T-helper 17 cell (primary cell): ENCODE measurements at regions not wholly inside any gene's neighbourhood (a gene's known extent, or its start where the extent isn't known, plus 50 kb on each side); places are given as distances from the start of the nearest gene placed in this dataset.
"Not testable (repeated sequence)": the region's sequence is repeated elsewhere in the genome, so short reads cannot be mapped to it uniquely, and the experiment has no call there.

Experiments
- ATAC-seq: fragments of 150-1000 bp; cut with Tn5 transposase; 2 replicates; pipeline ENCODE4 v1.10.0; 2021; ENCODE audit warnings: mild to moderate bottlenecking, moderate library complexity
- DNase-seq, 3 donors: peaks; one replicate each; pipeline versions ENCODE4 v3.0.0 to v3.0.0-alpha.2; 2020 to 2021
- H3K9me3 ChIP-seq: one replicate; pipeline ENCODE4 v1.7.0; 2013; ENCODE audit warnings: low read length, mild to moderate bottlenecking; ENCODE audit not compliant: control insufficient read depth, poor library complexity, severe bottlenecking
- H3K27ac Mint-ChIP-seq: one replicate; pipeline ENCODE4 v1.8.0; 2022; ENCODE audit warnings: mild to moderate bottlenecking, moderate library complexity, mixed read lengths
- H3K27me3 Mint-ChIP-seq: one replicate; pipeline ENCODE4 v1.8.0; 2022; ENCODE audit warnings: mixed read lengths
- H3K36me3 Mint-ChIP-seq: one replicate; pipeline ENCODE4 v1.8.0; 2022; ENCODE audit warnings: low read depth, mixed read lengths
- H3K4me1 Mint-ChIP-seq: one replicate; pipeline ENCODE4 v1.8.0; 2022; ENCODE audit warnings: mild to moderate bottlenecking, mixed read lengths
- H3K4me3 Mint-ChIP-seq: one replicate; pipeline ENCODE4 v1.8.0; 2022; ENCODE audit warnings: mild to moderate bottlenecking, moderate library complexity, mixed read lengths

DNA sequence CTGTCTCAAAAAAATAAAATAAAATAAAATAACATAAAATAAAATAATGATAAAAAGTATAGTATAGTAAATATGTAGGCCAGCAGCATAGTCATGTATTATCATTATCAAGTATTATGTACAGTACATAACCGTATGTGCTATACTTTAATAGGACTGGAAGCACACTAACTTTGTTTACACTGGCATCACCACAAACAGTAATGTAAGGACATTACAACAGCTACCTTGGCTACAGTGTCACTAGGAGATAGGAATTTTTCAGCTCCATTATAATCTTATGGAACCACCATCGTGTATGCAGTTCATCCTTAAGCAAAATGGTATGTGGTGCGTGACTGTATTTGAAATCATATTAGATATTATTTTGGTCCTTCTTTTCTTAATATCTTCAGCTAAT lies 1163.5 kb upstream of the LRRTM3 start:
- DNase-seq (no peak), ATAC-seq (no peak)
- no peaks in the 10 kb centered on the region for H3K36me3 Mint-ChIP-seq

DNA sequence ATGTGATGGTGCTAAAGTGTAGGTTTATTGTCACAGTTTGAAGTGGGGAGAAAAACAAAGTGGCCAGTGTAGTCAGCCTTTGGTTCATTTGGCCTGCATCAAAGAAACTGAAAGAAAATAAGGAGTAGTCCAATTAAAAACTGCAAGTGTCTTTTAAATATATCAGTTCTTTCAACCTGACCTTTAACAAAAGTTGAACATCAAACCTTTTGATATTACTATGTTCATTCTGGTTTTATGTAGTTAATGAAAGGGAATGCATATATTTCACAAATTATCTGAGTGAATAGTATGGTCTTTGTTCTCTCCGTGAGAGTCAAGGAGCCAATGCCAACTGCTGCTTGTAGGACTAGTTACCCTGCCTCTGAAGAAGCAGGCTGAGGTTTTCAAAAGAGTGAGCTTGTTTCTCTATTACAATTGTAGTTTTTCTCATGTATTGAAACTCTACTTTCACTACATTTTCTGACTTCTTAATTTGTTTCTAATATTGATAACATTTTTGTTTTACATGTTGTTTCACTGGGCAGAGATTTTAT lies 1160.8 kb upstream of the LRRTM3 start:
- H3K36me3 Mint-ChIP-seq: no peaks in the 10 kb centered on the region

More for the DNA sequence above, 1163.5 kb upstream of the LRRTM3 start:
- Mint-ChIP-seq H3K27me3 (no peaks in the 10 kb centered on the region), H3K4me3 (no peak overlapping the region), H3K4me1 (no peaks in the 10 kb centered on the region), H3K27ac (no peak overlapping the region)
- no peaks in the 10 kb centered on the region for H3K9me3 ChIP-seq

DNA sequence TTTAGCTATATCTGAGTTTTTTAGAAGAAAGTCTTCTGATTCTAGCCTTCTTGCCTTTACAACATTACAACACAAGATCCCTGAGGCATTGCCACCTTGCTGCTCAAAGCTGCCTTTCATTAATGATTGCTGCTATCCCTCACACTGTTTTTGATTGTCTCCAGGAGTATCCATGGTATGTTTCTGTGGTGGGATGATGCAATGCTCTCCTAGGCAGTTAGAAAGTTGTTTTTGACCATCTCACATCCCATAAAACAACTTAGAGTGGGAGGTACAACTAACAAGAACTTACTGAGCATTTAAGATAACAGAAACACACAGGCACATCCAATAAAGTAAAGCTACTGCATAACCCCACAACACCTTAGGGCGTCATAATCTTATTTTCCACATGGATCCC lies 1156.0 kb upstream of the LRRTM3 start:
- Mint-ChIP-seq H3K4me3 (no peak overlapping the region), H3K27ac (no peak overlapping the region), H3K36me3 (no peaks in the 10 kb centered on the region), H3K4me1 (no peaks in the 10 kb centered on the region), H3K27me3 (no peaks in the 10 kb centered on the region)
- ATAC-seq (no peak), DNase-seq (no peak)
- no peaks in the 10 kb centered on the region for H3K9me3 ChIP-seq

More for the DNA sequence above, 1160.8 kb upstream of the LRRTM3 start:
- ATAC-seq (no peak), DNase-seq (no peak)
- Mint-ChIP-seq H3K27me3 (no peaks in the 10 kb centered on the region), H3K27ac (no peak overlapping the region), H3K4me1 (no peaks in the 10 kb centered on the region), H3K4me3 (no peak overlapping the region)
- no peaks in the 10 kb centered on the region for H3K9me3 ChIP-seq

DNA sequence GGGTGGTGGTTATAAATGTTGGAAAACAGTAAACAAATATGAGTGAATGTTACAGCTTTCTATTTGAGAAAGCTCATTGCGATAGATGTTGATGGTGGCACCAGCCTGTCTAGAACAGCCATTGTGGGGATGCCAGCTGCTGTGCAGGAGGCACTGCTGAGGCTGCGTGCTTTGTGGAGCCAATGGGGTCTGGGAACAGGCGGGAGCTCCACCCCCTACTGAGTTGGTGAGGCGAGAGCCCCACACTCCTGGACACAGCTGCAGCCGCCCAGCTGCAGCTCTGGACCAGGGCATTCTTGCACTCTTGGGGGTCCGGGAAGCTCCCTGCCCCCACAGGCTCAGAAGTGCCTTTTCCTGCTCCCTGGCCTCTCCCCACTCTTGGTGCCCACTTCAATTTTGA lies 1147.1 kb upstream of the LRRTM3 start:
- Mint-ChIP-seq H3K4me3 (no peak overlapping the region), H3K27ac (no peak overlapping the region), H3K27me3 (no peaks in the 10 kb centered on the region), H3K36me3 (no peaks in the 10 kb centered on the region), H3K4me1 (no peaks in the 10 kb centered on the region)
- DNase-seq: no peak
- no peak for ATAC-seq
- H3K9me3 ChIP-seq: no peaks in the 10 kb centered on the region

DNA sequence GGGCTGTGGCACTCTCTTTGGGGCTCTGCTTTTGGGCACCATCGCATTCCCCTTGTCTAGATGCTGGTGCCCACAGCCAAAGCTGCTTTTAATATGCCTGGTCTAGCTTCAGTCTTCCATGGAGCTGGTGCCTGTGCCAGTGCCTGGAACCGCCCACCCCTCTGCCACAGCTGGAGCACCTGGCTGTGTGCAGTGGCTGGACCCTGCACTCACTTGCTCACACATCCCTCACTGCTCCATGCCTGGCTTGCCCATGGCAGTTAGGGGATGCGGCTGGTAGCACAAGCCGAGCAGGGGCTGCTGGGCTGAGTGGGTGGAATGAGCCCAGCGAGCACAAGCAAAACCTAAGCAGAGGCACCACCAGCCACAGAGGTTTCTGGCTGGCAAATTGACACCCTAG lies 1145.9 kb upstream of the LRRTM3 start:
- no peak overlapping the region for H3K27ac Mint-ChIP-seq
- no peaks in the 10 kb centered on the region for H3K36me3 Mint-ChIP-seq
- H3K4me3 Mint-ChIP-seq: no peak overlapping the region

DNA sequence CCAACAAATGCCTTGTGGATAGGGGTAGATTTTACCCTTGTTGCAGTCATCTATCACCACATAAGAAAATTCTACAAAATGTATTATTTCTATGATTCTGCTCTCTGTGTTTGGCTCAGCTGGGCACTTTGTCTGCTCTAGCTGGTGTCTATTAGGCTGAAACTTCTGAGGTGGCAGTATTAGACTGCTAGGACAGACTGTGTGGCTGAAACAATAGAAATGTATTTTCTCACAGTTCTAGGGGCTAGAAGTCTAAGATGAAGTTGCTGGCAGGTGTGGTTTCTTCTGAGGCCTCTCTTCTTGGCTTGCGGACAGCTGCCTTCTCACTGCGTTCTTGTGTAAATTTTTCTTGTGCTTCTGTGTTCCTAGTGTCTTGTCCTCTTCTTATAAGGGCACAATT lies 1139.6 kb upstream of the LRRTM3 start:
- H3K27ac Mint-ChIP-seq: no peak overlapping the region
- no peaks in the 10 kb centered on the region for H3K9me3 ChIP-seq
- H3K27me3 Mint-ChIP-seq: no peaks in the 10 kb centered on the region
- no peak for DNase-seq
- no peaks in the 10 kb centered on the region for H3K36me3 Mint-ChIP-seq
- ATAC-seq: no peak
- H3K4me3 Mint-ChIP-seq: no peak overlapping the region
- H3K4me1 Mint-ChIP-seq: no peaks in the 10 kb centered on the region

More for the DNA sequence above, 1145.9 kb upstream of the LRRTM3 start:
- ATAC-seq (no peak), DNase-seq (no peak)
- H3K4me1 Mint-ChIP-seq: no peaks in the 10 kb centered on the region
- no peaks in the 10 kb centered on the region for H3K9me3 ChIP-seq
- H3K27me3 Mint-ChIP-seq: no peaks in the 10 kb centered on the region

DNA sequence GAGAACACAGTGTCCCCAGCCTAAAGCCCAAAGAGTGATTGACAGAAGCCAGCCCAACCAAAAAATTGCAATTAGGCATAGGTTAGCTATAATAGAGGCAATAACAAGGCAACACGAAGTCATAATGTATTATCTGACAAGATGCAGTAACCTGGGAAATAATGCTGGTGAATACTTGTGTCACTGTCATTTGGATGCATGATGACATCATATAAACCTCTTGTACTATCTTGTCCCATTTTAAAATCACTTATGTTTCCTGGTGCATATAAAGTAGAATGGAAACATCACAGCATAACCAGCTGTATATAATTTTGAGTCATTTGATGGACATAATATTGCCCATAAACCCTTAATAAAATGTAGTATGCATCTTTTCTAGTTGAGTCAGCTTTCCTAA lies 1138.3 kb upstream of the LRRTM3 start:
- Mint-ChIP-seq H3K4me3 (no peak overlapping the region), H3K36me3 (no peaks in the 10 kb centered on the region), H3K27ac (no peak overlapping the region), H3K27me3 (no peaks in the 10 kb centered on the region), H3K4me1 (no peaks in the 10 kb centered on the region)
- DNase-seq (no peak), ATAC-seq (no peak)
- no peaks in the 10 kb centered on the region for H3K9me3 ChIP-seq

DNA sequence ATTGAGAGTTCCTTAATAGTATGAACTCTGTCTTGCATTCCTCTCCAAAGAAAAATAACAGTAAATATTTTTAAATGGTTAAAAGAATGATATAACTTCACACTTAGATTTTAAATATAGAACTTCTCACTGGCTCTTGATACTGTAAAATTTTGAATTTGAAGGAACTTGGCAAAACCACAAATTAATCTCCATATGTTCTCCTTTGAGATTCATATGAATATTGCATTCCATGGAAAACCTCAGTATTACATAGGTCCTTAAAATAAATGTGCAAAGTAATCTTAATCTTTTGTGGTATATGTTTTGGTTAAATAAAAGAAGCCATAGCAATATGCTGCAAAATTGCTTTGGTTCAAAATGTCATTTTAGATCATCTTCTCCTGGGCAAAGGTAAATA lies 1137.6 kb upstream of the LRRTM3 start:
- ATAC-seq (no peak), DNase-seq (no peak)
- Mint-ChIP-seq H3K27me3 (no peaks in the 10 kb centered on the region), H3K36me3 (no peaks in the 10 kb centered on the region), H3K27ac (no peak overlapping the region), H3K4me1 (no peaks in the 10 kb centered on the region), H3K4me3 (no peak overlapping the region)
- no peaks in the 10 kb centered on the region for H3K9me3 ChIP-seq

DNA sequence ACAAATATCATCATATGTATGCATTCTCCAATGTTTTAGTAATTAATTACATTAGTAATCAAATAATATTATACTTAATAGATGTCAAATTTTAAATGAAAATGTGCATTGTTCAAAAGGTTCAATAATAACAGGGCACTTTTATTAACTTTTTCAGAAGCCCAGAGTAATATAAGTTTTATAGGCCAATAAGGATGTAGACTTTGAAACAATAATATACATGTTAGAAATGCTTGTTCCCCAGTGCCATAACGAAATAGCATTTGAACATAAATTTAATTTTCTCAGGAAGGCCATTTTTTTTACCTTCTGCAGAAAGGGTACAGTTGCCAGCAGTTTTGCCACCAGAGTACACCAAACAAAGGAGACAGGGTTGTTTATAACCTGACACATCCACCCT lies 1133.9 kb upstream of the LRRTM3 start:
- Mint-ChIP-seq H3K36me3 (no peaks in the 10 kb centered on the region), H3K27ac (no peak overlapping the region), H3K4me1 (no peaks in the 10 kb centered on the region), H3K27me3 (no peaks in the 10 kb centered on the region), H3K4me3 (no peak overlapping the region)
- H3K9me3 ChIP-seq: no peaks in the 10 kb centered on the region
- no peak for DNase-seq
- ATAC-seq: no peak

DNA sequence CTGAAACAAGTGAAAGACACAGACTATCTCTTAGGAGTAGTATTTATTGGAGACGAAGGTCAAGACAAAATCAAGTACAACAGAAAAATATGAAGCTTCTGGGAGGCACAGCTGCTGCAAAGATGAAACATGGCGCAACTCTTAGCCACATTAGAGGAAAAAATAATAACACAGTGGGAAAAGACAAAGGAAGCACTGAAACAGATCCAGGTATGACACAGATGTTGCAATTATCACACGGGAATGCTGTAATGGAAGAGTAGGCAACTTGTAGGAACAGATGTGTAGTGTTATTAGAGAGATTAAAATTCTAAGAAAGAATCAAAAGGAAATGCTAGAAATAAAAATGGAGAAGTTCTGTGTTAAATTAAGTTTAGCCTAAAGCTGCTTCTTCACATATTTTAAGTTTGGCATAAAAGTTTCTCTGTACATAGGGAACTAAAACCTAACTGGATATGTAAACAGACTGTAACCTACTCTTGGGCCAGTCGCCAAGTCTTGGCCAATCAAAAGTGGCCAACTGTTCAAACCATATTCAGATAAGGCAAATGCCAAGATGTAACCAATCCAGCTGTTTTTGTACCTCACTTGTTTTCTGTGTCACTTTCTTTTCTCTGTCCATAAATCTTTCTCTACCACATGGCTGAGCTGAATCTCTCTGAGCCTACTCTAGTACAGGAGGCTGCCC lies 1132.0 kb upstream of the LRRTM3 start:
- no peak overlapping the region for H3K27ac Mint-ChIP-seq
- H3K27me3 Mint-ChIP-seq: no peaks in the 10 kb centered on the region
- no peak for DNase-seq
- no peaks in the 10 kb centered on the region for H3K36me3 Mint-ChIP-seq
- ATAC-seq: no peak
- H3K9me3 ChIP-seq: no peaks in the 10 kb centered on the region
- no peak overlapping the region for H3K4me3 Mint-ChIP-seq
- no peaks in the 10 kb centered on the region for H3K4me1 Mint-ChIP-seq

DNA sequence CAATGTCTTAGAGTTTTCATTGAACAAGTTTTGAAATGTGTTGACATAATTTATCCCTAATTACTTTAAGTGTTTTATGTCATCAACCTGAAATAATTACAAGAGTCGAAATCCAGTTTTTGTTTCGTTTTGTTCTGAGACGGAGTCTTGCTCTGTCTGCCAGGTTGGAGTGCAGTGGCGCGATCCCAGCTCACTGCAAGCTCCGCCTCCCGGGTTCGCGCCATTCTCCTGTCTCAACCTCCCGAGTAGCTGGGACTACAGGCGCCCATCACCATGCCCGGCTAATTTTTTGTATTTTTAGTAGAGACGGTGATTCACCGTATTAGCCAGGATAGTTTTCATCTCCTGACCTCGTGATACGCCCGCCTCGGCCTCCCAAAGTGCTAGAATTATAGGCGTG lies 1131.0 kb upstream of the LRRTM3 start:
- H3K4me1 Mint-ChIP-seq, H3K36me3 Mint-ChIP-seq, H3K9me3 ChIP-seq, DNase-seq, ATAC-seq, H3K4me3 Mint-ChIP-seq, H3K27ac Mint-ChIP-seq, H3K27me3 Mint-ChIP-seq: not testable (repeated sequence)

DNA sequence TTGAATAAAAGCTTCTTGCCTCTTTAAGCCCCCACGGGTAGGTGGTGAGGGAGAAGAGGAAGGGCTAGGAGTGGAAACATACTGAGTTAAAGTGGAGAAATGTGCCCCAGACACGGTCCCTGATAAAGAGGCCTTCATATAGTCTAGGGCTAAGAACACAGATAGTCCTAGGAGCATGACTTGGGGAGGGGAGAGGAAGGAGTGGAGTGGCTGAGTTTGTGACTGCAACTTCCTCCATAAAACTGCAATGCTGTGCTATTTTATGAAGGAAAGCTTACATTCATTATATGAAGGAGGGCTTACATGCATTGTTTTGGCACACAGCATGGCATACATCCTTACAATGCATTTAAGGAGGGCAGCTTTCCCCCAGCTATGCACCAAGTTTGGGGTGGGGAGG lies 1129.4 kb upstream of the LRRTM3 start:
- H3K36me3 Mint-ChIP-seq: no peaks in the 10 kb centered on the region
- no peaks in the 10 kb centered on the region for H3K9me3 ChIP-seq
- H3K4me1 Mint-ChIP-seq: no peaks in the 10 kb centered on the region
- no peak for DNase-seq
- H3K27ac Mint-ChIP-seq: no peak overlapping the region
- H3K4me3 Mint-ChIP-seq: no peak overlapping the region
- no peak for ATAC-seq
- no peaks in the 10 kb centered on the region for H3K27me3 Mint-ChIP-seq

DNA sequence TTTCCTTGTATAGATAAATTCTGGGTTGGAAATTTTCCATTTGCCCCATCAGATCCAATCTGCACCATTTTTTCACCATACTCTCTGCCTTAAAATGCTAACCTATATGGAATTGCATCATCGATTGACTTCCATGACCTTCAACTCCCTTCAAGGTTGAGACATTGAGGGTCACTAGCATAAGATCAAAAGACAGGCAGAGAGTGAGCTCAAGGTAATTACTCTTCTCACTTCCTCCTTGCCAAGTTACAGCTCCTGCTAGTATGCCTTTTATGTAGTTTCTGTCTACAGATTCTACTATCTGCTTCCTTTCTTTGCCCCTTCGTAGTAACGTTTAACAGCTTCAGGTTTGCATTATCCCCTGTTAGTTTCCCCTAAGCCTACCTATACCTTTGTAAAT lies 1127.7 kb upstream of the LRRTM3 start:
- H3K27ac Mint-ChIP-seq: no peak overlapping the region
- no peak for DNase-seq
- H3K4me1 Mint-ChIP-seq: no peaks in the 10 kb centered on the region
- H3K9me3 ChIP-seq: no peaks in the 10 kb centered on the region
- ATAC-seq: no peak
- no peaks in the 10 kb centered on the region for H3K27me3 Mint-ChIP-seq
- H3K36me3 Mint-ChIP-seq: no peaks in the 10 kb centered on the region
- no peak overlapping the region for H3K4me3 Mint-ChIP-seq

DNA sequence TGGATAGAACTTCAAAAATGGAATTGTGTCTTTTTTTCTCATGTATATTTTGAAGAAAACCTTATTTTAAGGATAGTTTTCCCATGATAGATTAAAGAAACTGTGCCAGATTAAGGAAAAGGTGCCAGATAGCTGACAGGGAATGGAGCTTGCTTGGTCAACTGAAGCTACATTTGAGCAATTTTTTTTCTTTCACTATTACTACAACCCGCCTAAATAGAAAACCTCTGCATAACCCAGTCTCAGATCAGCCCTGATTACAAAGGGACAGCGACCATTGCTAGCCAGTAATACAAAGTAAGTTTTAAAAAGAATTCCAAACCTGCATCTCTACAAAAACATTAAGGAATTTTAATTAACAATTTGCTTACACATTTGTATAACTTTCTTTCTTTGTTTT lies 1123.4 kb upstream of the LRRTM3 start:
- H3K4me1 Mint-ChIP-seq: no peaks in the 10 kb centered on the region

More for the DNA sequence above, 1123.4 kb upstream of the LRRTM3 start:
- no peak overlapping the region for H3K27ac Mint-ChIP-seq
- no peaks in the 10 kb centered on the region for H3K9me3 ChIP-seq
- ATAC-seq: no peak
- no peak for DNase-seq
- H3K36me3 Mint-ChIP-seq: no peaks in the 10 kb centered on the region
- no peaks in the 10 kb centered on the region for H3K27me3 Mint-ChIP-seq
- no peak overlapping the region for H3K4me3 Mint-ChIP-seq
